PC-3 (cell line): ENCODE measurements at regions not wholly inside any gene's neighbourhood (a gene's known extent, or its start where the extent isn't known, plus 50 kb on each side); places are given as distances from the start of the nearest gene placed in this dataset.

Experiments
- EZH2 ChIP-seq: fragments of 300-600 bp; sonication (generic); IDR thresholded peaks from one replicate; pipeline ENCODE4 v1.6.1; 2017; ENCODE audit warnings: antibody characterized with exemption, mild to moderate bottlenecking, low read length; ENCODE audit not compliant: unreplicated experiment
- EZH2phosphoT487 ChIP-seq: fragments of 300-600 bp; sonication (generic); IDR thresholded peaks from 2 replicates; pipeline ENCODE4 v1.6.1; 2018; ENCODE audit warnings: mild to moderate bottlenecking, antibody characterized with exemption, low read length, borderline replicate concordance
- TF ChIP-seq, protein P1 (sequence below): fragments of 300-600 bp; sonication (generic); conservative IDR thresholded peaks from 2 replicates; pipeline ENCODE4 v1.5.1; 2017; ENCODE audit warnings: antibody characterized with exemption, low read depth, mild to moderate bottlenecking, low read length

DNA sequence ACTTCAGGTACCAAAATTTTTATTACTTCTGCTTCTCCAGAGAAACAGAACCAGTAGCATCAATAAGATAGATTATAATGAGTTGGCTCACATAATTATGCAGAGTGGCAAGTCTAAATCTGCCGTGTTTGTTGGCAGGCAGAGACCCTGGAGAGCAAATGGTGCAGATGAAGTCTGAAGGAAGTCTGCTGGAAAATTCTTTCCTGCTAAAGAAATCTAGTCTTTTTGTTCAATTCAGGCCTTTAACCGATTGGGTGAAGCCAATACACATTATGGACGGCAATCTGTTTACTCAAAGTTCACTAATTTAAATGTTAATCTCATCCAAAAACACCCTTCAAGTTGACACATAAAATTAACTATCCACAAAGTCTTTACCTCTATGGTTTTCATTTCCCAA is 156.0 kb downstream of the TBX22 start:
- TF ChIP-seq, protein P1, sequence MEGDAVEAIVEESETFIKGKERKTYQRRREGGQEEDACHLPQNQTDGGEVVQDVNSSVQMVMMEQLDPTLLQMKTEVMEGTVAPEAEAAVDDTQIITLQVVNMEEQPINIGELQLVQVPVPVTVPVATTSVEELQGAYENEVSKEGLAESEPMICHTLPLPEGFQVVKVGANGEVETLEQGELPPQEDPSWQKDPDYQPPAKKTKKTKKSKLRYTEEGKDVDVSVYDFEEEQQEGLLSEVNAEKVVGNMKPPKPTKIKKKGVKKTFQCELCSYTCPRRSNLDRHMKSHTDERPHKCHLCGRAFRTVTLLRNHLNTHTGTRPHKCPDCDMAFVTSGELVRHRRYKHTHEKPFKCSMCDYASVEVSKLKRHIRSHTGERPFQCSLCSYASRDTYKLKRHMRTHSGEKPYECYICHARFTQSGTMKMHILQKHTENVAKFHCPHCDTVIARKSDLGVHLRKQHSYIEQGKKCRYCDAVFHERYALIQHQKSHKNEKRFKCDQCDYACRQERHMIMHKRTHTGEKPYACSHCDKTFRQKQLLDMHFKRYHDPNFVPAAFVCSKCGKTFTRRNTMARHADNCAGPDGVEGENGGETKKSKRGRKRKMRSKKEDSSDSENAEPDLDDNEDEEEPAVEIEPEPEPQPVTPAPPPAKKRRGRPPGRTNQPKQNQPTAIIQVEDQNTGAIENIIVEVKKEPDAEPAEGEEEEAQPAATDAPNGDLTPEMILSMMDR = no peak
- TF ChIP-seq EZH2 (no peak), EZH2phosphoT487 (no peak)
